GM18499 (cell line): ENCODE measurements at regions not wholly inside any gene's neighbourhood (a gene's known extent, or its start where the extent isn't known, plus 50 kb on each side); places are given as distances from the start of the nearest gene placed in this dataset.

Source experiments
- ATAC-seq: cut with Tn5 transposase; IDR thresholded peaks from one replicate; pipeline ENCODE4 v1.9.1; 2021; ENCODE audit warnings: moderate number of reproducible peaks; ENCODE audit not compliant: insufficient read depth, unreplicated experiment

DNA sequence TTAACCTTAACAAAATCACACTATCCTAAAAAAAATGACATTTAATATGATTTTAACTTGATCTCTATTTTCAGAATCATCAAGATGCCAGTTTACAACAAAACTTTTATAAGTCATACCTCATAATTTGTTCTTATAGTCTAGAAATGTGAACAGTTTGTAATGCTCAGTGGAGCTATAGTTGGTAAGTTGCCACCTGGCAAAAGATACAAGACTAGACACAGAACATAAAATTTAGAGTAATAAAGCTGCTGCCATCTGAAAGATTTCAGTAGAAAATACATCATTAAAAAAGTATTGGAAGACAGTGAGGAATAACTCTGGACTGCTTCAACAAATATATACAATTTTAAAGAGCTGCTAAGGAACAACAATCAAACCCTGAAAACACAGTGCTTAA lies 233.8 kb downstream of the GABRG2 start:
- ATAC-seq: no peak

GRCh38 chr5:162323466-162323865 lies 255.9 kb downstream of the GABRG2 start:
- ATAC-seq: no peak

DNA sequence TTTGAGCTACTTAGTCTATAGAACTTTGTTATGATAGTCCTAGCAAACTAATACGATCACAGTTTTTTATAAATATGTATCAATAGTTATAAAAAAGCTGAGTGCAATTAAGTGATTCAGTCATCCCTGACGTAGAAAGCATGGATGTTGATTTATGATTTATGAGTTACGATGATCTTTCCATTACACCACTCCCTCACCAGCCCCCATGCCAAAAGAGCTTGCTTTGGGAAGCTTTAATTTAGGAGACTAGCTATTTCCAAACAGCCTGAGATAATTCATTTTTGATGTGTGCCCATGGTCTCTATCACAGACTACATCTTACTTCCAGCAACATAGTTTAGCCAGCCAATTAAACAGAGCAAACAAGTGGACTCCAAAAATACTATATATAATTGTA lies 256.8 kb downstream of the GABRG2 start:
- ATAC-seq: no peak

- no peak for ATAC-seq
These were observed 257.7 kb downstream of the GABRG2 start for GRCh38 chr5:162325143-162325727.

GRCh38 chr5:162334944-162335343 lies 267.4 kb downstream of the GABRG2 start:
- ATAC-seq: no peak

DNA sequence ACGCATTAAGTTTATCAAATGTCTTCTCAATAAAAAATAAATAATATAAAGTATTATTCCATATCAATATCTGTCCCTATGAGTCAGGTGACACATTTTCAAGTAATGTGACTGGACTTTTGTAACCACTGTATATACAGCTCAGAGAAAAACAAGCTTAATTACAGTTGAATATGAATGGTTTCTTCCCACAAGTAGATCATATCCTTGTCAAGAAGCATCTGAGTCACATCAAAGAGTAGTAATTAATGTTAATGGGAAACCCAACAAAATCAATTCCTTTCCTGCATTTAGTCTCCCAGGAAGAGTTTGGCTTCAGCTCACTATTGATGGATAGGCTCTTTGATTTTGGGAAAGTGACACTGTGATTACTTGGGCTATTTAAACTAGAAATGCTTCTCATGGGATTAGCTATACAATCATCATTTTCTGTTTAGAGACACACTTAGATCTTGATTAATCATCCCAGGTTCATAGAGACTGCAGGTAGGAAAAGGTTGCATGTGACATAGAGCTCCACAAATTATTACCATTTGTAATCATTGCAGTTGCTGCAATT lies 292.9 kb downstream of the GABRG2 start:
- no peak for ATAC-seq

GRCh38 chr5:162372256-162372655 lies 304.7 kb downstream of the GABRG2 start:
- ATAC-seq: no peak

DNA sequence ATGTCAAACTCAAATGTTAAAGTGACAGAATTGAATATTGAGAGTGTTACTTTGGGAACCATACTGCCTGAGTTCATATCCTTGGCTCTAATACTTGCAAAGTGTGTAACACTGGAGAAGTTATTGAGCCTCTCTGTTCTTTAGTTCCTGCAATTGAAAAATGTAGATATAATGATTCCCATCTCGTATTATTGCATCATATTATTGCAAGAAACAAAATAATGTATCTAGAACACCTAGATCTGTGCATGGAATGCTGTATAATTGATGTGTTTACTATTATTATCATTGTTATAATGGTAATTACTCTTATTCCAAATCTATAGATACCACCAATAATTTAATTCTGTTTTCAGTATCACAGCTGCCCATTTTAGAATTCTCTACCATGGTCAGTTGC lies 310.3 kb downstream of the GABRG2 start:
- ATAC-seq: no peak

DNA sequence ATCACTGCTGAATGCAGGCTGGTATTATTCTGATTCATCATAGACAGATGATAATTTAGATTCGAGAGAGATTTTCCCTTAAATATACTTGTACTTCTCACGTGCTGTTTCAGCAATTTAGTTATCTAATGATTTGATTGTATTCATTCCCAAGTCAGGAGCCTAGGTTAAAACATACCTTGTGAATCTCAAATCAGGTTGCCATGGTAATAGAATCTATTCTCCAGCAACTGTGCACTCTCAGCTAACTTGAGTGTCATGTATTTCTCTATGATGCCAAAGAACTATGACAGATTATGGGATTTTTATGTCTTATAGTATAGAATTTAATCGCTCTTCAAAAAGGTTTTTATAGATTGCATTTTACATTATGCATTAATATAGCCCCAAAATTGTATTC lies 315.3 kb downstream of the GABRG2 start:
- ATAC-seq: no peak

DNA sequence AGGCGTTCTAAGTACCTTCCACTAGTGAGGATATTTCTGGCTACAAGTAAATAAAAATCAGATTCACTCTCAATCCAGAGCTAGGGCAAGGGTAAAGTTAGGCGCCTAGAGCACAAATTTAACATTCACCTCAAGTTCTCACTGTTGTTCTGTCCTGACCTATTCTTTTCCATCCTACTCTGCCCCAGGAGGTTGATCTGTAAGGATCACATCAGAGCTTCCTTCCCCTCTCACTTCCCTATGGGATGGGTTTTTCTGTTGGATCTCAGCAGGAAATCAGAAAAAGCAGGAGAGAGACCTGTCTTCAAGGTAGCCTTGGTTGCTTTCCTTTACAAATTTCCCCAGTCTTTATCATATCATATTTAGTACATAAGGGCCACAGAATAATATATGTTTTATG lies 316.7 kb downstream of the GABRG2 start:
- ATAC-seq: no peak

DNA sequence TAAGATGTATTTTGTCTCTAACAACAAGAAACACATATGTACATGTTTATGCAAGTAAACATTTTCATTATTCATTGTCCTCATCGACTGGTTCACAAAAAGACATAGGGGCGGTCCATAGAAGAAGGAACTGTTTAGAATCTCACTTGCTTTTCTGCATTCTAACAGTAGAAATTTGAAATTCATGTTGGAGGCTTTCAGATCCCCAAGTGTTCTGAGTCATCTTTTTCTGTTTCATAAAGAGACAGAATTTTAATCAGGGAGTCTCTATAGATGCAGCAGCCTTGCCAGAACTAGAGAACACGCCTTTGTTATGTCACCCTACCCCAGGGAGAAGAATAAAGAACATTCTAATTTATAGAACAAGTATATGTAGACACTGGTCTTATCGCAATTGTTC lies 324.3 kb downstream of the GABRG2 start:
- ATAC-seq: no peak

DNA sequence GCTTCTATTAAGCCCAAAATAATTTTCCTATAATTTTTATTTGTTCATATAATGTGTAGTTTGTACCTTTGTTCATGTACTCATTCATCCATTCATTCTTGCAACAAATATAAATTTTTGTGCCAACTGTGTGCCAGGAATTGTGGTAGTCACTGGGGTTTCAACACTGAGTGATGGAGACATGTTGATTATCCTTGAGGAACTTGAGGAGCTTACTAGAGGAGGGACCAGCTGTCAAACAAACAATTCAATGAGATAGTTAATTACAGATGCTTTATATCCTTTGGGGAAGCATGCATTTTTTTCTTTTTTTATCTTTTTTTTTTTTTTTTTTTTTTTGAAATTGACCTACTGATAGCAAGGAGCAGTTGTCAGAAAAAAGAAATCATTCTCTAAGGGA lies 324.8 kb downstream of the GABRG2 start:
- no peak for ATAC-seq

DNA sequence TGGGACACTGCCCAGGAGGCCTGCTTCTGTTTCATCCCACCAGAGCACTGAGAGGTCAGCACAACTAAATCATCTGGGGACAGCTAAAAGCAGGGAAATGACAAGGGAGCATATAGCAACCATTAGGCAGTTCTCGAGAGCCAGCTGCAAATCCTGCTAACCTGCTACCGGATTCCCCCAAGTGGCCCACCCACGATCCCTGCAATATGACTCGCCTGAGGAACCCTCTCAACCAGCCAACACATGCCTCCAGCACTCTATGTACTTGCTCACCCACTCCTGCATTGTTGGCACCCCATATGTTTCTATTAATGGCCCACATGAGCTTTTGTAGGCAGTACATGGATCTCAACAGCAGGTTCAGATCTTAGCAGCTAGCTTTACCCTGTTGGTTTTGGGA lies 326.0 kb downstream of the GABRG2 start:
- ATAC-seq: no peak

GRCh38 chr5:162407614-162408013 lies 340.0 kb downstream of the GABRG2 start:
- no peak for ATAC-seq

DNA sequence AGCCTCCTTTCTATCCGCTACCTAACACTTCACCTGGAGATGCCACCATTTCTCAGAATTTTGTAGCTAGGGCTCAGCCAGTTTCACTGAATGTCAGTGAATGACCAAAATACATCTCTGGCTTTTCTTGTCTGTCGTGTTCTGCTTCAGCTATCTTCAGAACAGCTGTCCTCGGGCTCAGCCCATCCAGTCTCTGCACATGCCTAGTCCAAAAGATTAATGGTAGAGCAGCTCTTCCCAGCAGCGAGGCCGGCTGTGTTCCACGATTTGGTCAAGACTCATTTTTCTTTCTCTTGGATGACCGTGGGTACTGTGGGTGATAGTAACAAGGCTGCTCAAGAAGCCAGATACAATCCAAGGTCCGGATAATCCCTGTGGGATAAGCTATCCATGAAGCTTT lies 342.8 kb downstream of the GABRG2 start:
- no peak for ATAC-seq

DNA sequence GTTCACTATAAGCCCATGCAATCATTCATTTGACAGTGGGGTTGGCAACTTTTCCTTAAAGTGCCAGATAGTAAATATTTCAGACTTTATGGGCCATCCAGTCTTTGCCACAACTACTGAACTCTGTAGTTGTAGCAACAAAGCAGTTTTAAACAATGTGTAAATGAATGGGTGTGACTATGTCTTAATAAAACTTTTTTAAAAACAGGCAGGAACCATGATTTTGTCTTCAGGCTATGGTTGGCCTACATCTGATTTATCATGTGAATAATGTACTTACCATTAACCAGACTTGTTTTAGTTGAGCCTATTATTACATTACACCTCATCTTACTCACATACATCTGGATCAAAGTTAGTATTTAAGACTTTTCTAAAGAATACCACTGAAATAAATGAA lies 361.6 kb downstream of the GABRG2 start:
- no peak for ATAC-seq

GRCh38 chr5:162434281-162434680 lies 366.7 kb downstream of the GABRG2 start:
- ATAC-seq: no peak

DNA sequence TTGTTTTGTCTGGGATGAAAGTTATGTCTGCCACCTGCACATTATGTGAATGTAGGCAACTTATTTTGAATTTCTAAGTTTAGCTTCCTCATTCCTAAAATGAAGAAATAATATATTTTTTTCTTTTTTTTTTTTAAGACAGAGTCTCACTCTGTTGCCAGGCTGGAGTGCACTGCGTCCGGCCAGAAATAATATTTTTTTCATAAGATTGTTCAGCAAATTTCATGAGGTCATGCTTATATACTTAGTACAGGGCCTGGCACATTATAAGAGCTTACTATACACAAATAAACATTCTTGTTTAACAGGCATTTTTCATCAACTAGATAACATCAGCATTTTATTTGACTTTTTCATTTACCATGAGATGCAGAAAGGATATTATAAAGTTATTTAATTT lies 368.5 kb downstream of the GABRG2 start:
- ATAC-seq: no peak

DNA sequence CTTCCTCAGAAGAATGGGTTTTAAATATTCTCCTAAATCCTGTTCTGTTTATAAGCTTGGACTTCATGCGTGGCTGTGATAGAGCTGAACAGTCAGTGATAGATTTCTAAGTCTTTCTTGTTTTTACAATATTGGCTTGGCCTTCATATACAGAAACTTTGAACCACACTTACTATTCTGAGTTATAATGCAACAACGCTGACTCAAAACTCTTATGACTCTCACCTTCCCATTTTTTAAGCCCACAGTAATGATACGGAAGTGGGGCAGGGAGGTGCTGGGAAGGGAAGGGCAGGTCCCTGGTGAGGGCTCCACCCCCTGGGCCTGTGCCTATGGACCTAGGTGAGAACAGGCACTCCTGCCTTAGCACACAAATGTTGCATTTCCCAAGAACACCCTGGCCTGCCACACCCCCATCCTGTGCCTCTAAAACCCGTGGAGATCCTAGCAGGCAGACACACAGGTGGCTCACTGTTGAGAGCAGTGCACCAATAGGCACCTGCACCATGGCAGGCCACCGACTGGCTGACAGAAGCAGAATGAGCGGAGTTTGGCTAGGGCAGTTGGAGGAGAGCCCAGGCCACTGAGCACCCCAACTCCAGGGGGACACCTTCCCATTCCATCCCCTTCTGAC lies 376.7 kb downstream of the GABRG2 start:
- ATAC-seq: no peak

GRCh38 chr5:162456086-162456485 lies 388.5 kb downstream of the GABRG2 start:
- no peak for ATAC-seq

GRCh38 chr5:162466011-162466410 lies 398.4 kb downstream of the GABRG2 start:
- ATAC-seq: no peak

DNA sequence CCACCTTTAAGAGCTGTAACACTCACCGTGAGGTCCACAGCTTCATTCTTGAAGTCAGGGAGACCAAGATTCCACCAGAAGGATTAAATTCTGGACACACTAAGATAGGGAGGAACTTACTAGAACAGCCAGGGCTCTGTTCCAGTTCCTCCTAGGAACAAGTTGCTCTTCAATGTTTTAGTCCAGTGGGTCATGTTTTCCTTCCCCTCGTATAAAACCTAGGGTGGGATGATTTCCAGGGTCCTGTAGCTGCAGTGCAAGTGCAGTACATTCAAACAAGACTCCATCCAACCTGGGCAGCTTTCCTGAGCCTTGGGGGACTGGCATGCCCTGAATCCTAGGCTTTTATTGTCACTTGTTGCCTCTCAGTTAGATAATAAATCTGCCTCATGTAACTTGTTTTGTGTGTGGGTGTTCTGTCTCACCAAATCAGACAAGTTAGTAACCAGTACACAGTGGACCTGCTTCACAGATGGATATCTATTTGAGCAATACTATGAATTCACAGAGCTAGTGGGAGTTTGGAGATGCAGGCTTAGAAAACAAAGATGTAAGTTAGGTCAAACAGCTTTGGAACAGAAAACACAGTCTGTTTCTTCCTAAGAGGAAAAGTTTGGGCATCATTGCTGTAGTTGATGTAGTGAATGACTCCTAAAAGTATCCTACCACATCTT lies 405.6 kb downstream of the GABRG2 start:
- no peak for ATAC-seq
